ENCODE measurements at regions not wholly inside any gene's neighbourhood (a gene's known extent, or its start where the extent isn't known, plus 50 kb on each side); places are given as distances from the start of the nearest gene placed in this dataset.

DNA sequence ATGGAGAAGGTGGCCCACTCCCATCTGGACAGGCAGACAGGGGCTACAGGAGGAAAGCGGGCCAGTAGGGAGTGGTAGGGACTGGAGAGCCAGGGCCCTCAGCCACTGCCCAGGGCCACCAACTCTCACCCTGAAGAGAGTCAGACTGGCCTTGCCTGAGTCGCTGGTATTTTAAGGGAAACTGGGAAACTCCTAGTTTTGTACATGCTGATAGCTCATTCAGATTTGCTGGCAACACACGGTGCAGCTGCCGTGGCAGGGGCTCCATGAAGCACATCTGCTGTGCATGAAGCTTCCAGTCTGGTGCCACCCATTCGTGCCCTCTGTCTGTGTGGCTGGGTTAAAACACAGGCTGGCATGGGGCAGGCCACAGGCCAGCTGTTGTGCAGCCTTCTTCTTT is 137.3 kb upstream of the GLI2 start:
- TF ChIP-seq, protein P1, sequence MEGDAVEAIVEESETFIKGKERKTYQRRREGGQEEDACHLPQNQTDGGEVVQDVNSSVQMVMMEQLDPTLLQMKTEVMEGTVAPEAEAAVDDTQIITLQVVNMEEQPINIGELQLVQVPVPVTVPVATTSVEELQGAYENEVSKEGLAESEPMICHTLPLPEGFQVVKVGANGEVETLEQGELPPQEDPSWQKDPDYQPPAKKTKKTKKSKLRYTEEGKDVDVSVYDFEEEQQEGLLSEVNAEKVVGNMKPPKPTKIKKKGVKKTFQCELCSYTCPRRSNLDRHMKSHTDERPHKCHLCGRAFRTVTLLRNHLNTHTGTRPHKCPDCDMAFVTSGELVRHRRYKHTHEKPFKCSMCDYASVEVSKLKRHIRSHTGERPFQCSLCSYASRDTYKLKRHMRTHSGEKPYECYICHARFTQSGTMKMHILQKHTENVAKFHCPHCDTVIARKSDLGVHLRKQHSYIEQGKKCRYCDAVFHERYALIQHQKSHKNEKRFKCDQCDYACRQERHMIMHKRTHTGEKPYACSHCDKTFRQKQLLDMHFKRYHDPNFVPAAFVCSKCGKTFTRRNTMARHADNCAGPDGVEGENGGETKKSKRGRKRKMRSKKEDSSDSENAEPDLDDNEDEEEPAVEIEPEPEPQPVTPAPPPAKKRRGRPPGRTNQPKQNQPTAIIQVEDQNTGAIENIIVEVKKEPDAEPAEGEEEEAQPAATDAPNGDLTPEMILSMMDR (IDR thresholded peaks at IDR 0.05), result no peak
- Histone ChIP-seq H3K9me3 (no peaks in the 10 kb centered on the region), H3K27ac (no peak overlapping the region), H3K27me3 (no peaks in the 10 kb centered on the region), H3K4me1 (peaks cover 8 to 34% (median 17%) of the 10 kb centered on the region in 4 donors), H3K4me3 (no peak overlapping the region), H3K36me3 (no peaks in the 10 kb centered on the region)
- DNase-seq, result no peak
- intact Hi-C loops (cut with DNase I; ENCODE audit: low total_unique reads), result no loop called here

GRCh38 chr2:120599072-120599471 is 136.6 kb upstream of the GLI2 start:
- Histone ChIP-seq H3K4me3 (no peak overlapping the region), H3K27ac (no peak overlapping the region), H3K27me3 (no peaks in the 10 kb centered on the region), H3K9me3 (no peaks in the 10 kb centered on the region), H3K4me1 (peaks cover 8 to 34% (median 17%) of the 10 kb centered on the region in 4 donors), H3K36me3 (no peaks in the 10 kb centered on the region)
- no peak for DNase-seq
- TF ChIP-seq, protein P1 (IDR thresholded peaks at IDR 0.05), result no peak
- intact Hi-C loops (cut with DNase I; ENCODE audit: low total_unique reads), result no loop called here

DNA sequence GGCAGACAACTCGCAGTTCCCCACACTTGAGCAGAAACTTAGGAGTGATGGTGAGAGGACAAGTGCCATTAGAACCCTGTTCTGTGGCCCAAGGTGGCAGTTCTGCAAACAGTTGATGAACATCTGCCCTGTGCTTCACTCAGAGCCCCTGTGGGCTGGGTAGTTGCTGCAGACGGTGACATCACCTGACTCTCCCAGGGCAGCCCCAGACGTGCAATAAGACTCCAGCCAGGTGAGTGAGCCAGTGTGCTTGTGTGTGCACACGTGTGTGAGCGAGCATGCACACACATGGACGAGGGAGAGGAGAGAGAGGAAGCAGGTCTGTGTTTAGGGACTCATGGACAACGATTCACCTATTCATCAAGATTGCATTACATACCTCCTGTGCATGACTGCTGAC is 136.0 kb upstream of the GLI2 start:
- Histone ChIP-seq H3K4me3 (no peak overlapping the region), H3K4me1 (peaks cover 8 to 34% (median 17%) of the 10 kb centered on the region in 4 donors), H3K27ac (no peak overlapping the region), H3K9me3 (no peaks in the 10 kb centered on the region), H3K36me3 (no peaks in the 10 kb centered on the region), H3K27me3 (no peaks in the 10 kb centered on the region)
- no peak for DNase-seq
- TF ChIP-seq, protein P1 (IDR thresholded peaks at IDR 0.05), result no peak
- intact Hi-C loops (cut with DNase I; ENCODE audit: low total_unique reads), result no loop called here

DNA sequence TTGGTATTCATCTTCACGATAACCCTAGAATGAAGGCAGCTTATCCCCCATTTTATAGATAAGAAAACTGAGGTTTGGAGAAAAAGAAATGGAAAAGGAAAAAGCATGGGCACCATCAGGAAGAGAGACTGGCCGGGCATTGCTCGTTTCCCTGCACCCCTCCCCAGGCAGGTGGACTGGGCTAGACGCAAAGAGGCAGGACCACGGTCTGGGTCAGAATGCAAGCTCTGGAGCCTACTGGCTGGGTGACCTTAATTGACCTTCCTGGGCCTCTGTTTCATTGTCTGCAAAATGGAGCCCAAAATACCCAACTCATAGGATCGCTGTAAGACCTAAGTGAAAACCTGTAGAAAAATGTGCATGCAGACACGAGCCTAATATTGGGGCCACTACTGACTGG is 135.3 kb upstream of the GLI2 start:
- no peak overlapping the region for H3K27ac ChIP-seq
- no peak overlapping the region for H3K4me3 ChIP-seq
- DNase-seq, result no peak
- H3K36me3 ChIP-seq, result no peaks in the 10 kb centered on the region
- TF ChIP-seq, protein P1 (IDR thresholded peaks at IDR 0.05), result no peak
- intact Hi-C loops (cut with DNase I; ENCODE audit: low total_unique reads), result no loop called here
- peaks cover 8 to 28% (median 16%) of the 10 kb centered on the region in 4 donors for H3K4me1 ChIP-seq
- H3K9me3 ChIP-seq, result no peaks in the 10 kb centered on the region
- H3K27me3 ChIP-seq, result no peaks in the 10 kb centered on the region

DNA sequence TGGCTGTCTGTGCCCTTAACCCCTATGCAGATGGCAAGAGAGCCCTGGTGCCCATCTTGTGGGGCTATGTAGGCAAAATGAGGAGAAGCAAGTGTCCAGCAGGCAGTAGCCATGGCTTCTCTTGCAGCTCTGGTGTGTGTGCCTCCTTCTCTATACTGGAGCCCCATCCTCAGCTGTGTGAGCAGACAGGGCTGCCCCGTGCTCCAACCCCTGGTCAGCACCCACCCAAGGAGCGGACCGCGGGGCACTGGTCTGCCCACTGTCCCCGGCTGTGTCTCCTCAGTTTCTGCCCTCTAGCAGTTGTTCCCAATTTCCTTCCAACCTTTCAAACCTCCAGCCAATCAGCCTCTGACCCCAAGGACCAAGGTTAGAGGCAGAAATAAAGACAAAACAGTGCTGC is 134.9 kb upstream of the GLI2 start:
- DNase-seq, result no peak
- Histone ChIP-seq H3K4me1 (peaks cover 8 to 23% (median 13%) of the 10 kb centered on the region in 4 donors), H3K9me3 (no peaks in the 10 kb centered on the region), H3K4me3 (no peak overlapping the region), H3K36me3 (no peaks in the 10 kb centered on the region), H3K27ac (no peak overlapping the region), H3K27me3 (no peaks in the 10 kb centered on the region)
- TF ChIP-seq, protein P1 (IDR thresholded peaks at IDR 0.05), result no peak
- intact Hi-C loops (cut with DNase I; ENCODE audit: low total_unique reads), result no loop called here

GRCh38 chr2:120601566-120601965 is 134.1 kb upstream of the GLI2 start:
- intact Hi-C loops (cut with DNase I; ENCODE audit: low total_unique reads), result no loop called here
- H3K36me3 ChIP-seq, result no peaks in the 10 kb centered on the region
- H3K4me3 ChIP-seq, result no peak overlapping the region
- DNase-seq, result no peak
- H3K27ac ChIP-seq, result no peak overlapping the region
- TF ChIP-seq, protein P1 (IDR thresholded peaks at IDR 0.05), result no peak
- H3K27me3 ChIP-seq, result no peaks in the 10 kb centered on the region
- no peaks in the 10 kb centered on the region for H3K9me3 ChIP-seq
- peaks cover 3 to 16% (median 8%) of the 10 kb centered on the region in 4 donors for H3K4me1 ChIP-seq

All from tibial artery (tissue), 4 donors.